ENCODE measurements at regions not wholly inside any gene's neighbourhood (a gene's known extent, or its start where the extent isn't known, plus 50 kb on each side); places are given as distances from the start of the nearest gene placed in this dataset.

DNA sequence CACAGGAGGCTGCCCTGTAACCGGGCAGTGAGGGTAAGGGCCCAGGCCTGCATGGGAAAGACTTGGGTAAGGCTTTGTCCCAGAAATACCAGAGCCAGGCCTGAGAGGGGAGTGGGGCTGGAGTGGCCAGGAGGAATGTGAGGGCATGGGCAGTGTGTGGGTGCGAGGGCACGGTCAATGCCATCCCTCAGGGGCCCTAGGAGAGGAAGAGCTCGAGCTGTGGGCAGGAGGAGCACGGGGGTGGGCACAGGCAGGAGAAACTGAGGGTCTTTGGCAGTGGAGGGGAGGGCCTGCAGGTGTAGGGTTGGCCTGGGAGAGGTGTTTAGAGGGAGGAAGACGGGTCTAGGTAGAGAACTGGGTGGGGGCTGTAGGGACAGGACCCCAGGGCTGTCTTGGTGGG, 381.6 kb downstream of the TMEM121 start:
- peaks cover 38% of the 10 kb centered on the region for H3K36me3 Mint-ChIP-seq (ENCODE audit: low read depth)
- H3K27me3 ChIP-seq (ENCODE audit: insufficient read depth) = no peaks in the 10 kb centered on the region
- H3F3A ChIP-seq (replicated peaks; ENCODE audit: low read depth) = no peaks in the 10 kb centered on the region
- DNase-seq (ENCODE audit: low spot score) (no peak), ATAC-seq (no peak)
- H3K79me2 ChIP-seq (replicated peaks; ENCODE audit: insufficient read depth) = no peaks in the 10 kb centered on the region
- H3K4me2 ChIP-seq = no peak overlapping the region
- H3K27ac ChIP-seq (ENCODE audit: low read depth) = no peak overlapping the region
- no peaks in the 10 kb centered on the region for H3K4me1 ChIP-seq (ENCODE audit: insufficient read depth)
- TF ChIP-seq NANOG (IDR thresholded peaks at IDR 0.05; ENCODE audit: borderline replicate concordance) (no peak), CREB1 (CRISPR knock-in tag; IDR thresholded peaks at IDR 0.05; ENCODE audit: low read depth) (no peak), EZH2phosphoT487 (IDR thresholded peaks at IDR 0.05; ENCODE audit: unreplicated experiment) (no peak), STAT1 (IDR thresholded peaks at IDR 0.05; ENCODE audit: unreplicated experiment) (no peak)
- TF ChIP-seq, protein P1, sequence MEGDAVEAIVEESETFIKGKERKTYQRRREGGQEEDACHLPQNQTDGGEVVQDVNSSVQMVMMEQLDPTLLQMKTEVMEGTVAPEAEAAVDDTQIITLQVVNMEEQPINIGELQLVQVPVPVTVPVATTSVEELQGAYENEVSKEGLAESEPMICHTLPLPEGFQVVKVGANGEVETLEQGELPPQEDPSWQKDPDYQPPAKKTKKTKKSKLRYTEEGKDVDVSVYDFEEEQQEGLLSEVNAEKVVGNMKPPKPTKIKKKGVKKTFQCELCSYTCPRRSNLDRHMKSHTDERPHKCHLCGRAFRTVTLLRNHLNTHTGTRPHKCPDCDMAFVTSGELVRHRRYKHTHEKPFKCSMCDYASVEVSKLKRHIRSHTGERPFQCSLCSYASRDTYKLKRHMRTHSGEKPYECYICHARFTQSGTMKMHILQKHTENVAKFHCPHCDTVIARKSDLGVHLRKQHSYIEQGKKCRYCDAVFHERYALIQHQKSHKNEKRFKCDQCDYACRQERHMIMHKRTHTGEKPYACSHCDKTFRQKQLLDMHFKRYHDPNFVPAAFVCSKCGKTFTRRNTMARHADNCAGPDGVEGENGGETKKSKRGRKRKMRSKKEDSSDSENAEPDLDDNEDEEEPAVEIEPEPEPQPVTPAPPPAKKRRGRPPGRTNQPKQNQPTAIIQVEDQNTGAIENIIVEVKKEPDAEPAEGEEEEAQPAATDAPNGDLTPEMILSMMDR (conservative IDR thresholded peaks at IDR 0.05; ENCODE audit: low read depth in 2 of 2) = no peak
- H3K4me3 Mint-ChIP-seq = no peak overlapping the region
- no peaks in the 10 kb centered on the region for H3K9me2 ChIP-seq (ENCODE audit: insufficient read depth)
- H3K4me1 Mint-ChIP-seq = no peaks in the 10 kb centered on the region
- H3K27ac Mint-ChIP-seq = no peak overlapping the region
- H2AFZ ChIP-seq = no peak overlapping the region
- H4K20me1 ChIP-seq (replicated peaks; ENCODE audit: insufficient read depth) = no peaks in the 10 kb centered on the region
- H3K9me3 Mint-ChIP-seq = peaks cover 84% of the 10 kb centered on the region
- H3K27me3 Mint-ChIP-seq (ENCODE audit: insufficient read depth, low read depth, poor library complexity) = peaks cover 6% of the 10 kb centered on the region
- H3K36me3 ChIP-seq (ENCODE audit: insufficient read depth) = no peaks in the 10 kb centered on the region
- H3K4me3 ChIP-seq = no peak overlapping the region

DNA sequence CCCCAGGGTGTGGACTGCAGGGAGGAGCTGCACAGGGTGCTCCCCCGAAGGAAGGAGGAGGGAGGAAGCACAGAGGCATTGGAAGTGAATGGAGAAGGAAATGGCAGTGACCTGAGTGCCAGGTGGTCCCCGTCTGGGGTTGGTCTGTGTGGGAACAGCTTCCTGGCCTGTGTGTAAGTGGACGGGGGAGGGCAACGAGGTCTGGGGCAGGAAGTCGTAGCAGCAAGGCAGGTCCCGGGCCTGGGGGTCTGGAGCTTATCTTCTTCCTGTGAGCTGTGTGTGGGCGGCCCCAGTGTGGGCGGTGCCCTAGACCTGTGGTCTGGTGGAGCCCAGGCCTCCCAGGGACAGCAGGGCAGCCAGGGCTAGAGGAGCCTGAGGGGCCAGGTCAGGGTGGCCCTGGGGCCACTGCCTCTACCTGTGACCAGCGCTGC, 382.1 kb downstream of the TMEM121 start:
- H3K27me3 Mint-ChIP-seq (ENCODE audit: insufficient read depth, low read depth, poor library complexity) = peaks cover 6% of the 10 kb centered on the region
- H3K36me3 Mint-ChIP-seq (ENCODE audit: low read depth) = peaks cover 37% of the 10 kb centered on the region
- peaks cover 84% of the 10 kb centered on the region for H3K9me3 Mint-ChIP-seq
- H3K36me3 ChIP-seq (ENCODE audit: insufficient read depth) = no peaks in the 10 kb centered on the region
- H2AFZ ChIP-seq = no peak overlapping the region
- H3K4me1 Mint-ChIP-seq = no peaks in the 10 kb centered on the region
- no peaks in the 10 kb centered on the region for H3K4me1 ChIP-seq (ENCODE audit: insufficient read depth)
- DNase-seq (ENCODE audit: low spot score) (no peak), ATAC-seq (no peak)
- no peaks in the 10 kb centered on the region for H3K9me2 ChIP-seq (ENCODE audit: insufficient read depth)
- no peak overlapping the region for H3K4me3 ChIP-seq
- H3F3A ChIP-seq (replicated peaks; ENCODE audit: low read depth) = no peaks in the 10 kb centered on the region
- H3K27ac Mint-ChIP-seq = no peak overlapping the region
- TF ChIP-seq JUNB (IDR thresholded peaks at IDR 0.05; ENCODE audit: unreplicated experiment) = no peak
- TF ChIP-seq, protein P1 (conservative IDR thresholded peaks at IDR 0.05; ENCODE audit: low read depth in 2 of 2) = no peak
- no peak for TF ChIP-seq EZH2 (IDR thresholded peaks at IDR 0.05; ENCODE audit: low read depth, unreplicated experiment)
- TF ChIP-seq STAT1 (IDR thresholded peaks at IDR 0.05; ENCODE audit: unreplicated experiment) = no peak
- TF ChIP-seq CREB1 (CRISPR knock-in tag; IDR thresholded peaks at IDR 0.05; ENCODE audit: low read depth) = no peak
- TF ChIP-seq ZNF331 (CRISPR knock-in tag; IDR thresholded peaks at IDR 0.05; ENCODE audit: low read depth) = no peak
- no peak for TF ChIP-seq POLR2AphosphoS5 (IDR thresholded peaks at IDR 0.05; ENCODE audit: low read depth)
- TF ChIP-seq EZH2phosphoT487 (IDR thresholded peaks at IDR 0.05; ENCODE audit: unreplicated experiment) = no peak
- TF ChIP-seq, protein P2, sequence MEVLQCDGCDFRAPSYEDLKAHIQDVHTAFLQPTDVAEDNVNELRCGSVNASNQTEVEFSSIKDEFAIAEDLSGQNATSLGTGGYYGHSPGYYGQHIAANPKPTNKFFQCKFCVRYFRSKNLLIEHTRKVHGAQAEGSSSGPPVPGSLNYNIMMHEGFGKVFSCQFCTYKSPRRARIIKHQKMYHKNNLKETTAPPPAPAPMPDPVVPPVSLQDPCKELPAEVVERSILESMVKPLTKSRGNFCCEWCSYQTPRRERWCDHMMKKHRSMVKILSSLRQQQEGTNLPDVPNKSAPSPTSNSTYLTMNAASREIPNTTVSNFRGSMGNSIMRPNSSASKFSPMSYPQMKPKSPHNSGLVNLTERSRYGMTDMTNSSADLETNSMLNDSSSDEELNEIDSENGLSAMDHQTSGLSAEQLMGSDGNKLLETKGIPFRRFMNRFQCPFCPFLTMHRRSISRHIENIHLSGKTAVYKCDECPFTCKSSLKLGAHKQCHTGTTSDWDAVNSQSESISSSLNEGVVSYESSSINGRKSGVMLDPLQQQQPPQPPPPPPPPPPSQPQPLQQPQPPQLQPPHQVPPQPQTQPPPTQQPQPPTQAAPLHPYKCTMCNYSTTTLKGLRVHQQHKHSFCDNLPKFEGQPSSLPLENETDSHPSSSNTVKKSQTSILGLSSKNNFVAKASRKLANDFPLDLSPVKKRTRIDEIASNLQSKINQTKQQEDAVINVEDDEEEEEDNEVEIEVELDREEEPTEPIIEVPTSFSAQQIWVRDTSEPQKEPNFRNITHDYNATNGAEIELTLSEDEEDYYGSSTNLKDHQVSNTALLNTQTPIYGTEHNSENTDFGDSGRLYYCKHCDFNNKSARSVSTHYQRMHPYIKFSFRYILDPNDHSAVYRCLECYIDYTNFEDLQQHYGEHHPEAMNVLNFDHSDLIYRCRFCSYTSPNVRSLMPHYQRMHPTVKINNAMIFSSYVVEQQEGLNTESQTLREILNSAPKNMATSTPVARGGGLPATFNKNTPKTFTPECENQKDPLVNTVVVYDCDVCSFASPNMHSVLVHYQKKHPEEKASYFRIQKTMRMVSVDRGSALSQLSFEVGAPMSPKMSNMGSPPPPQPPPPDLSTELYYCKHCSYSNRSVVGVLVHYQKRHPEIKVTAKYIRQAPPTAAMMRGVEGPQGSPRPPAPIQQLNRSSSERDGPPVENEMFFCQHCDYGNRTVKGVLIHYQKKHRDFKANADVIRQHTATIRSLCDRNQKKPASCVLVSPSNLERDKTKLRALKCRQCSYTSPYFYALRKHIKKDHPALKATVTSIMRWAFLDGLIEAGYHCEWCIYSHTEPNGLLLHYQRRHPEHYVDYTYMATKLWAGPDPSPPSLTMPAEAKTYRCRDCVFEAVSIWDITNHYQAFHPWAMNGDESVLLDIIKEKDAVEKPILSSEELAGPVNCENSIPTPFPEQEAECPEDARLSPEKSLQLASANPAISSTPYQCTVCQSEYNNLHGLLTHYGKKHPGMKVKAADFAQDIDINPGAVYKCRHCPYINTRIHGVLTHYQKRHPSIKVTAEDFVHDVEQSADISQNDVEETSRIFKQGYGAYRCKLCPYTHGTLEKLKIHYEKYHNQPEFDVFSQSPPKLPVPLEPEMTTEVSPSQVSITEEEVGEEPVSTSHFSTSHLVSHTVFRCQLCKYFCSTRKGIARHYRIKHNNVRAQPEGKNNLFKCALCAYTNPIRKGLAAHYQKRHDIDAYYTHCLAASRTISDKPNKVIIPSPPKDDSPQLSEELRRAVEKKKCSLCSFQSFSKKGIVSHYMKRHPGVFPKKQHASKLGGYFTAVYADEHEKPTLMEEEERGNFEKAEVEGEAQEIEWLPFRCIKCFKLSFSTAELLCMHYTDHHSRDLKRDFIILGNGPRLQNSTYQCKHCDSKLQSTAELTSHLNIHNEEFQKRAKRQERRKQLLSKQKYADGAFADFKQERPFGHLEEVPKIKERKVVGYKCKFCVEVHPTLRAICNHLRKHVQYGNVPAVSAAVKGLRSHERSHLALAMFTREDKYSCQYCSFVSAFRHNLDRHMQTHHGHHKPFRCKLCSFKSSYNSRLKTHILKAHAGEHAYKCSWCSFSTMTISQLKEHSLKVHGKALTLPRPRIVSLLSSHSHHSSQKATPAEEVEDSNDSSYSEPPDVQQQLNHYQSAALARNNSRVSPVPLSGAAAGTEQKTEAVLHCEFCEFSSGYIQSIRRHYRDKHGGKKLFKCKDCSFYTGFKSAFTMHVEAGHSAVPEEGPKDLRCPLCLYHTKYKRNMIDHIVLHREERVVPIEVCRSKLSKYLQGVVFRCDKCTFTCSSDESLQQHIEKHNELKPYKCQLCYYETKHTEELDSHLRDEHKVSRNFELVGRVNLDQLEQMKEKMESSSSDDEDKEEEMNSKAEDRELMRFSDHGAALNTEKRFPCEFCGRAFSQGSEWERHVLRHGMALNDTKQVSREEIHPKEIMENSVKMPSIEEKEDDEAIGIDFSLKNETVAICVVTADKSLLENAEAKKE (CRISPR knock-in tag; IDR thresholded peaks at IDR 0.05) = no peak
- no peaks in the 10 kb centered on the region for H3K27me3 ChIP-seq (ENCODE audit: insufficient read depth)
- H3K79me2 ChIP-seq (replicated peaks; ENCODE audit: insufficient read depth) = no peaks in the 10 kb centered on the region
- H3K27ac ChIP-seq (ENCODE audit: low read depth) = no peak overlapping the region
- no peak overlapping the region for H3K4me3 Mint-ChIP-seq
- no peaks in the 10 kb centered on the region for H4K20me1 ChIP-seq (replicated peaks; ENCODE audit: insufficient read depth)
- H3K4me2 ChIP-seq = no peak overlapping the region
